ENCODE measurements at regions not wholly inside any gene's neighbourhood (a gene's known extent, or its start where the extent isn't known, plus 50 kb on each side); places are given as distances from the start of the nearest gene placed in this dataset.

DNA sequence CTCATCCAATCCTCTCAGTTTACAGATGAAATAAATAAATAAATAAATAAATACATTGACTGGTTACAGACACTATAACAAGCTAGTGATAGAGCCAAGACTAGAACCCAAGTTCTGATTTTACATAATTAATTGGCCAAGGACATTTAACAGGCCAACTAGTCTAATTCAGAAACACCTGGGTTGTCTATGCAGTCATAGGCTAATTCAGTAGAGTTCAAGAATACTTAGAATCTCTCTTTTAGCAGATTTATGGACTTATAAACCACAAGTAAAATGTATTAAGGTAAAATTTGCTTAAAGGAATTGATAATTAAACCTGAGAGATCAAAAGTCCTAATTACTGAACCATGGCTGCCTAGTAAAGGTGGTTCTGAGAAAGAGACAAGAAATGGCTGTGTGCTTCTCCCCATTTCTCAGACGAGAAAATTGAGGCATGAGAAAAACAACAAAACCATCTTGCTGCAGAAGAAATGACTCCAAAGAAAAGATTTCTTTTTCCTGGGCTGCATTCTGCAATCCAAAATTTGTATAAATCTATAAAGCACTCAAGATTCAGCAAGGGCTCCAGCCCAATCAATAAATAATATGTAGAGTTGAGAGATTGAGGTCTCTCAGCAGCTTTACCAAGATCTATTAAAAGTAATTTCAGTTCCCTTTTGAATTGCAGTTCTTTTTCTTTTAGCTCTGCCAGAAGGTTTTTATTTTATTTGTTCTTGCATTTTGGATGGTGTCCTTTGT, 98.3 kb downstream of the DUSP10 start:
- no peaks in the 10 kb centered on the region for H3K36me3 ChIP-seq (ENCODE audit: control insufficient read depth in 2 of 2, extremely low read depth in 1 of 2, insufficient read depth in 2 of 2, low read length in 2 of 2)
- ChIA-PET CTCF (interaction anchor here (2.3 kb wide), 1 partner anchor 13 kb away, joined by 7 read pairs; no protein-coding TSS in a partner anchor), POLR2A (no interaction called here)
- intact Hi-C loops (cut with micrococcal nuclease) = no loop called here
- no peaks in the 10 kb centered on the region for H3K4me1 ChIP-seq (ENCODE audit: control insufficient read depth, extremely low read depth, insufficient read depth, low read length)
- no peak overlapping the region for H2AFZ ChIP-seq (ENCODE audit: low read depth, low read length)
- dilution Hi-C loops (cut with MboI; ENCODE audit: extremely low pct_ligation_motif_present, low sequenced_read_pairs) = no loop called here
- no peak overlapping the region for H3K4me3 ChIP-seq (replicated peaks in 1 of 3; ENCODE audit: insufficient read depth in 1 of 3, low read depth in 1 of 3, low read length in 3 of 3)
- TF ChIP-seq GATA2 (IDR thresholded peaks at IDR 0.05; ENCODE audit: insufficient read depth, insufficient read length, low read depth, low read length) (no peak), POLR2A (IDR thresholded peaks at IDR 0.05; ENCODE audit: low read depth, low read length) (no peak), FOS (IDR thresholded peaks at IDR 0.05; ENCODE audit: borderline replicate concordance, insufficient read depth, low read length) (no peak), EZH2 (IDR thresholded peaks at IDR 0.05; ENCODE audit: borderline replicate concordance, low read depth, low read length, severe bottlenecking) (no peak)
- H3K4me2 ChIP-seq (ENCODE audit: insufficient read depth, low read length) = no peak overlapping the region
- no peaks in the 10 kb centered on the region for H3K27me3 ChIP-seq (ENCODE audit: control insufficient read depth in 2 of 2, insufficient read depth in 2 of 2, low read length in 2 of 2)
- FAIRE-seq = no peak
- no peaks in the 10 kb centered on the region for H3K79me2 ChIP-seq (ENCODE audit: control insufficient read depth, insufficient read depth, low read length)
- peaks cover 2% of the 10 kb centered on the region for H3K9me1 ChIP-seq (replicated peaks; ENCODE audit: control insufficient read depth, extremely low read depth, insufficient read depth, low read length)
- H3K9ac ChIP-seq (replicated peaks; ENCODE audit: extremely low read depth, insufficient read depth, low read length) = no peak overlapping the region
- H3K9me3 ChIP-seq (replicated peaks; ENCODE audit: control insufficient read depth, insufficient read depth, low read length) = no peaks in the 10 kb centered on the region
- H4K20me1 ChIP-seq (replicated peaks; ENCODE audit: control insufficient read depth, extremely low read depth, insufficient read depth, low read length) = no peaks in the 10 kb centered on the region
- DNase-seq (ENCODE audit: low read depth, low spot score) = no peak
- no TSS peak for BruUV-seq (replicated peaks)
- H3K27ac ChIP-seq (ENCODE audit: insufficient read depth, low read depth, low read length) = no peak overlapping the region

DNA sequence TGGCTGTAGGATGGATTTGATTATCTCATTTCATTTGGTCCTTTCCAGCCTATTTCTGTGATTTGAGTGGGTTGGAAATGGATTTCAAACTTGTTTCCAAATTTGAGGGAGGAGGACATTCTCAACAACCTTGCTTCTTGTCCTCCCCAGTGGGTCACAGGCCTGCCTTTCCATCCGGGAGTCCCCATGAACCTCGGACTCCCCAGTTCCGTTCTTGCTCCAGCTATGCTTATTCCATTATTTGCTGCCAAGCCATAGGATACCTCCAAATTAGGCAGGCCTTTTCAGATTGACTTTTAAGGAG, 97.8 kb downstream of the DUSP10 start:
- Histone ChIP-seq H3K36me3 (ENCODE audit: control insufficient read depth in 2 of 2, extremely low read depth in 1 of 2, insufficient read depth in 2 of 2, low read length in 2 of 2) (no peaks in the 10 kb centered on the region), H3K79me2 (ENCODE audit: control insufficient read depth, insufficient read depth, low read length) (no peaks in the 10 kb centered on the region), H3K27ac (ENCODE audit: insufficient read depth, low read depth, low read length) (no peak overlapping the region), H3K4me3 (replicated peaks in 1 of 3; ENCODE audit: insufficient read depth in 1 of 3, low read depth in 1 of 3, low read length in 3 of 3) (no peak overlapping the region), H3K4me1 (ENCODE audit: control insufficient read depth, extremely low read depth, insufficient read depth, low read length) (no peaks in the 10 kb centered on the region), H3K9me3 (replicated peaks; ENCODE audit: control insufficient read depth, insufficient read depth, low read length) (no peaks in the 10 kb centered on the region), H3K27me3 (ENCODE audit: control insufficient read depth in 2 of 2, insufficient read depth in 2 of 2, low read length in 2 of 2) (no peaks in the 10 kb centered on the region), H2AFZ (ENCODE audit: low read depth, low read length) (no peak overlapping the region), H3K9ac (replicated peaks; ENCODE audit: extremely low read depth, insufficient read depth, low read length) (no peak overlapping the region), H4K20me1 (replicated peaks; ENCODE audit: control insufficient read depth, extremely low read depth, insufficient read depth, low read length) (no peaks in the 10 kb centered on the region), H3K4me2 (ENCODE audit: insufficient read depth, low read length) (no peak overlapping the region), H3K9me1 (replicated peaks; ENCODE audit: control insufficient read depth, extremely low read depth, insufficient read depth, low read length) (no peaks in the 10 kb centered on the region)
- FAIRE-seq (no peak), DNase-seq (ENCODE audit: low read depth, low spot score) (no peak)
- ChIA-PET POLR2A (no interaction called here), CTCF (interaction anchor here (1.4 kb wide), 1 partner anchor 12 kb away, joined by 3 read pairs; no protein-coding TSS in a partner anchor)
- dilution Hi-C loops (cut with MboI; ENCODE audit: extremely low pct_ligation_motif_present, low sequenced_read_pairs) = no loop called here
- BruUV-seq (replicated peaks) = no TSS peak
- intact Hi-C loops (cut with micrococcal nuclease) = no loop called here
- no peak for TF ChIP-seq EZH2 (IDR thresholded peaks at IDR 0.05; ENCODE audit: borderline replicate concordance, low read depth, low read length, severe bottlenecking)
- TF ChIP-seq, protein P1, sequence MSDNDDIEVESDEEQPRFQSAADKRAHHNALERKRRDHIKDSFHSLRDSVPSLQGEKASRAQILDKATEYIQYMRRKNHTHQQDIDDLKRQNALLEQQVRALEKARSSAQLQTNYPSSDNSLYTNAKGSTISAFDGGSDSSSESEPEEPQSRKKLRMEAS (IDR thresholded peaks at IDR 0.05; ENCODE audit: insufficient read depth, insufficient read length) = no peak
- no peak for TF ChIP-seq GATA2 (IDR thresholded peaks at IDR 0.05; ENCODE audit: insufficient read depth, insufficient read length, low read depth, low read length)
- no peak for TF ChIP-seq JUN (IDR thresholded peaks at IDR 0.05; ENCODE audit: borderline replicate concordance, insufficient read depth, insufficient read length, low read depth)
- TF ChIP-seq, protein P2, sequence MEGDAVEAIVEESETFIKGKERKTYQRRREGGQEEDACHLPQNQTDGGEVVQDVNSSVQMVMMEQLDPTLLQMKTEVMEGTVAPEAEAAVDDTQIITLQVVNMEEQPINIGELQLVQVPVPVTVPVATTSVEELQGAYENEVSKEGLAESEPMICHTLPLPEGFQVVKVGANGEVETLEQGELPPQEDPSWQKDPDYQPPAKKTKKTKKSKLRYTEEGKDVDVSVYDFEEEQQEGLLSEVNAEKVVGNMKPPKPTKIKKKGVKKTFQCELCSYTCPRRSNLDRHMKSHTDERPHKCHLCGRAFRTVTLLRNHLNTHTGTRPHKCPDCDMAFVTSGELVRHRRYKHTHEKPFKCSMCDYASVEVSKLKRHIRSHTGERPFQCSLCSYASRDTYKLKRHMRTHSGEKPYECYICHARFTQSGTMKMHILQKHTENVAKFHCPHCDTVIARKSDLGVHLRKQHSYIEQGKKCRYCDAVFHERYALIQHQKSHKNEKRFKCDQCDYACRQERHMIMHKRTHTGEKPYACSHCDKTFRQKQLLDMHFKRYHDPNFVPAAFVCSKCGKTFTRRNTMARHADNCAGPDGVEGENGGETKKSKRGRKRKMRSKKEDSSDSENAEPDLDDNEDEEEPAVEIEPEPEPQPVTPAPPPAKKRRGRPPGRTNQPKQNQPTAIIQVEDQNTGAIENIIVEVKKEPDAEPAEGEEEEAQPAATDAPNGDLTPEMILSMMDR (IDR thresholded peaks at IDR 0.05; ENCODE audit: extremely low read depth in 1 of 2, insufficient read depth in 1 of 2, low read depth in 1 of 2, low read length in 2 of 2) = no peak
- TF ChIP-seq POLR2AphosphoS5 (IDR thresholded peaks at IDR 0.05; ENCODE audit: insufficient read depth, low read depth, low read length) = no peak
- no peak for TF ChIP-seq MYC (IDR thresholded peaks at IDR 0.05; ENCODE audit: low read depth, low read length)
- TF ChIP-seq POLR2A (IDR thresholded peaks at IDR 0.05; ENCODE audit: low read depth, low read length) = no peak
- no peak for TF ChIP-seq FOS (IDR thresholded peaks at IDR 0.05; ENCODE audit: borderline replicate concordance, insufficient read depth, low read length)
